SK-N-SH treated with all-trans-retinoic acid at 6 μM for 48 hours (cell line): ENCODE measurements at regions not wholly inside any gene's neighbourhood (a gene's known extent, or its start where the extent isn't known, plus 50 kb on each side); places are given as distances from the start of the nearest gene placed in this dataset.
A peak's percentile ranks its signal among the peaks of the same experiment; 100 is the strongest.

ENCODE experiments used
- ATAC-seq: fragments of 200-7000 bp; cut with Tn5 transposase; 3 replicates; pipeline ENCODE4 v1.9.1; 2020; ENCODE audit warnings: mild to moderate bottlenecking, moderate library complexity
- BACH2 ChIP-seq: fragments of 250-450 bp; sonication (Bioruptor Pico); IDR thresholded peaks from 2 replicates; pipeline ENCODE4 v1.9.0; 2021; ENCODE audit warnings: mild to moderate bottlenecking, borderline replicate concordance
- CSDC2 ChIP-seq: fragments of 250-450 bp; sonication (Bioruptor Pico); IDR thresholded peaks from 2 replicates; pipeline ENCODE4 v1.5.0; 2020; ENCODE audit warnings: mild to moderate bottlenecking, moderate library complexity
- ESRRG ChIP-seq: fragments of 250-450 bp; sonication (Bioruptor Pico); IDR thresholded peaks from 2 replicates; pipeline ENCODE4 v1.6.1; 2021; ENCODE audit warnings: mild to moderate bottlenecking
- GLIS3 ChIP-seq: fragments of 250-450 bp; sonication (Bioruptor Pico); IDR thresholded peaks from 2 replicates; pipeline ENCODE4 v1.5.0; 2020; ENCODE audit warnings: mild to moderate bottlenecking, moderate library complexity
- ISL1 ChIP-seq: fragments of 250-450 bp; sonication (Bioruptor Pico); IDR thresholded peaks from 2 replicates; pipeline ENCODE4 v2.1.2; 2022; ENCODE audit warnings: mild to moderate bottlenecking, moderate library complexity
- OSR1 ChIP-seq: fragments of 250-450 bp; sonication (Bioruptor Pico); IDR thresholded peaks from 2 replicates; pipeline ENCODE4 v1.8.0; 2022; ENCODE audit warnings: moderate library complexity, mild to moderate bottlenecking, inconsistent platforms
- PPARA ChIP-seq: fragments of 250-450 bp; sonication (Bioruptor Pico); IDR thresholded peaks from 2 replicates; pipeline ENCODE4 v1.5.0; 2020; ENCODE audit warnings: mild to moderate bottlenecking, borderline replicate concordance
- RARB ChIP-seq: fragments of 250-450 bp; sonication (Bioruptor Pico); IDR thresholded peaks from 2 replicates; pipeline ENCODE4 v1.8.0; 2021; ENCODE audit warnings: mild to moderate bottlenecking, moderate library complexity
- SNAI2 ChIP-seq: fragments of 250-450 bp; sonication (Bioruptor Pico); IDR thresholded peaks from 2 replicates; pipeline ENCODE4 v1.5.0; 2020; ENCODE audit warnings: mild to moderate bottlenecking, moderate library complexity
- TCF4 ChIP-seq: fragments of 250-450 bp; sonication (Bioruptor Pico); IDR thresholded peaks from 2 replicates; pipeline ENCODE4 v1.8.0; 2021; ENCODE audit warnings: mild to moderate bottlenecking, moderate library complexity, borderline replicate concordance
- TOX ChIP-seq: fragments of 250-450 bp; sonication (Bioruptor Pico); IDR thresholded peaks from 2 replicates; pipeline ENCODE4 v1.8.0; 2021; ENCODE audit warnings: mild to moderate bottlenecking, moderate library complexity, borderline replicate concordance
- ZFP3 ChIP-seq: fragments of 250-450 bp; sonication (Bioruptor Pico); IDR thresholded peaks from 2 replicates; pipeline ENCODE4 v1.5.0; 2020; ENCODE audit warnings: mild to moderate bottlenecking, moderate library complexity
- ZFP30 ChIP-seq: fragments of 450-650 bp; formaldehyde crosslinking; IDR thresholded peaks from 2 replicates; pipeline ENCODE4 v1.5.0; 2022; ENCODE audit warnings: mild to moderate bottlenecking, moderate library complexity
- ZNF70 ChIP-seq: fragments of 450-650 bp; formaldehyde crosslinking; IDR thresholded peaks from 2 replicates; pipeline ENCODE4 v1.5.0; 2020; ENCODE audit warnings: mild to moderate bottlenecking, moderate library complexity
- ZNF8 ChIP-seq: fragments of 450-650 bp; formaldehyde crosslinking; IDR thresholded peaks from 2 replicates; pipeline ENCODE4 v1.5.0; 2020; ENCODE audit warnings: mild to moderate bottlenecking, moderate library complexity
- TF ChIP-seq, protein P1 (sequence below): fragments of 250-450 bp; sonication (Bioruptor Pico); IDR thresholded peaks from 2 replicates; pipeline ENCODE4 v1.5.1; 2021; ENCODE audit warnings: mild to moderate bottlenecking, moderate library complexity
- TF ChIP-seq, protein P2 (sequence below): fragments of 250-450 bp; sonication (Bioruptor Pico); IDR thresholded peaks from 2 replicates; pipeline ENCODE4 v1.8.0; 2021; ENCODE audit warnings: low read depth, mild to moderate bottlenecking, moderate library complexity, borderline replicate concordance
- TF ChIP-seq, protein P3 (sequence below): fragments of 250-450 bp; sonication (Bioruptor Pico); IDR thresholded peaks from 2 replicates; pipeline ENCODE4 v1.5.1; 2020; ENCODE audit warnings: low read depth, mild to moderate bottlenecking, moderate library complexity
- TF ChIP-seq, protein P4 (sequence below): fragments of 250-450 bp; sonication (Bioruptor Pico); IDR thresholded peaks from 2 replicates; pipeline ENCODE4 v1.8.0; 2020; ENCODE audit warnings: mild to moderate bottlenecking, moderate library complexity, borderline replicate concordance

DNA sequence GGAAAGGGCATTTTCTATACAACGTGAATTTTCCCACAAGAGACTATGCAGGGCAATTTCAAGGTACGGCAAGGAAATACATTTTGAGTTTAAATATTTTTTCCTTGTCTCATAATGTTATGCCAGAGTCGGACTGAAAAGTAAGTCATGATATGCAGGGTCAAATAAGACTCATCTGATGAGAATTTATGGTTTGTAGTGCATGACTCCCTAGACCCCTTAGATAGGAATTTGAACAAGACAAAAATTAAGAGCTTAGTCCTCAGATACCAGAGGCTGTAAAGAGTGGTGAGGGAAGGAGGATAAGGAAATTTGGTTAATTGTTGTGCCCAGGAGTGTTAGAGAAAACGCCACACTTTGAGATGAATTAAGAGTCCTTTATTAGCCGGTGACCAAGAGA, 616.6 kb downstream of the XPNPEP1 start (continued):
- TF ChIP-seq, protein P1, sequence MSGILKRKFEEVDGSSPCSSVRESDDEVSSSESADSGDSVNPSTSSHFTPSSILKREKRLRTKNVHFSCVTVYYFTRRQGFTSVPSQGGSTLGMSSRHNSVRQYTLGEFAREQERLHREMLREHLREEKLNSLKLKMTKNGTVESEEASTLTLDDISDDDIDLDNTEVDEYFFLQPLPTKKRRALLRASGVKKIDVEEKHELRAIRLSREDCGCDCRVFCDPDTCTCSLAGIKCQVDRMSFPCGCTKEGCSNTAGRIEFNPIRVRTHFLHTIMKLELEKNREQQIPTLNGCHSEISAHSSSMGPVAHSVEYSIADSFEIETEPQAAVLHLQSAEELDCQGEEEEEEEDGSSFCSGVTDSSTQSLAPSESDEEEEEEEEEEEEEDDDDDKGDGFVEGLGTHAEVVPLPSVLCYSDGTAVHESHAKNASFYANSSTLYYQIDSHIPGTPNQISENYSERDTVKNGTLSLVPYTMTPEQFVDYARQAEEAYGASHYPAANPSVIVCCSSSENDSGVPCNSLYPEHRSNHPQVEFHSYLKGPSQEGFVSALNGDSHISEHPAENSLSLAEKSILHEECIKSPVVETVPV (CRISPR knock-in tag): no peak
- no peak for TF ChIP-seq RARB (CRISPR knock-in tag)

DNA sequence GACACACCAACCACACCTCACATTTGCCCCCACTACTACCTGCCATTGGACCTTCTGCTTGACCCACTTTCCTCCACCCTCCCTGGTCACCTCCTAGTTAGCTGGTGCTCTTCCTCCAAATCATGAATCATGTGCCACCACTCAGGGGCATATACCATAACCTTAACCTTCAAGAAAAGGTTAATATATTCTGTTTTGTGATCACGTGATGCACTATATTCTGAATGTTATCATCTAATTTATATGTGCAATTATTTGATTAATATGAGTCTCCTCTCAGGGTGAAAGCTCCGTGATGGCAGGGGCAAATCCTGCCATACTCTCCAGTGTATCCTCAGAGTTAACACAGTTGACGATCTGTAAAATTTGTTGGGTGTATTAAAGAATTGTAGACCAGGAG, 635.5 kb downstream of the XPNPEP1 start:
- TF ChIP-seq ISL1 (CRISPR knock-in tag) (no peak), TCF4 (no peak), BACH2 (CRISPR knock-in tag) (no peak), PPARA (CRISPR knock-in tag) (no peak), ESRRG (CRISPR knock-in tag) (no peak), TOX (CRISPR knock-in tag) (no peak), CSDC2 (CRISPR knock-in tag) (no peak), OSR1 (CRISPR knock-in tag) (no peak), SNAI2 (CRISPR knock-in tag) (no peak), RARB (CRISPR knock-in tag) (no peak), ZFP30 (CRISPR knock-in tag) (no peak), ZNF8 (no peak), ZNF70 (no peak), GLIS3 (CRISPR knock-in tag) (no peak)
- TF ChIP-seq, protein P1 (CRISPR knock-in tag): no peak
- TF ChIP-seq, protein P2, sequence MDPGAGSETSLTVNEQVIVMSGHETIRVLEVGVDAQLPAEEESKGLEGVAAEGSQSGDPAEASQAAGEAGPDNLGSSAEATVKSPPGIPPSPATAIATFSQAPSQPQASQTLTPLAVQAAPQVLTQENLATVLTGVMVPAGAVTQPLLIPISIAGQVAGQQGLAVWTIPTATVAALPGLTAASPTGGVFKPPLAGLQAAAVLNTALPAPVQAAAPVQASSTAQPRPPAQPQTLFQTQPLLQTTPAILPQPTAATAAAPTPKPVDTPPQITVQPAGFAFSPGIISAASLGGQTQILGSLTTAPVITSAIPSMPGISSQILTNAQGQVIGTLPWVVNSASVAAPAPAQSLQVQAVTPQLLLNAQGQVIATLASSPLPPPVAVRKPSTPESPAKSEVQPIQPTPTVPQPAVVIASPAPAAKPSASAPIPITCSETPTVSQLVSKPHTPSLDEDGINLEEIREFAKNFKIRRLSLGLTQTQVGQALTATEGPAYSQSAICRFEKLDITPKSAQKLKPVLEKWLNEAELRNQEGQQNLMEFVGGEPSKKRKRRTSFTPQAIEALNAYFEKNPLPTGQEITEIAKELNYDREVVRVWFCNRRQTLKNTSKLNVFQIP: no peak
- TF ChIP-seq, protein P3, sequence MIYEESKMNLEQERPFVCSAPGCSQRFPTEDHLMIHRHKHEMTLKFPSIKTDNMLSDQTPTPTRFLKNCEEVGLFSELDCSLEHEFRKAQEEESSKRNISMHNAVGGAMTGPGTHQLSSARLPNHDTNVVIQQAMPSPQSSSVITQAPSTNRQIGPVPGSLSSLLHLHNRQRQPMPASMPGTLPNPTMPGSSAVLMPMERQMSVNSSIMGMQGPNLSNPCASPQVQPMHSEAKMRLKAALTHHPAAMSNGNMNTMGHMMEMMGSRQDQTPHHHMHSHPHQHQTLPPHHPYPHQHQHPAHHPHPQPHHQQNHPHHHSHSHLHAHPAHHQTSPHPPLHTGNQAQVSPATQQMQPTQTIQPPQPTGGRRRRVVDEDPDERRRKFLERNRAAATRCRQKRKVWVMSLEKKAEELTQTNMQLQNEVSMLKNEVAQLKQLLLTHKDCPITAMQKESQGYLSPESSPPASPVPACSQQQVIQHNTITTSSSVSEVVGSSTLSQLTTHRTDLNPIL (CRISPR knock-in tag): no peak
- TF ChIP-seq, all 23 proteins: peak for 0
- ATAC-seq: no peak

DNA sequence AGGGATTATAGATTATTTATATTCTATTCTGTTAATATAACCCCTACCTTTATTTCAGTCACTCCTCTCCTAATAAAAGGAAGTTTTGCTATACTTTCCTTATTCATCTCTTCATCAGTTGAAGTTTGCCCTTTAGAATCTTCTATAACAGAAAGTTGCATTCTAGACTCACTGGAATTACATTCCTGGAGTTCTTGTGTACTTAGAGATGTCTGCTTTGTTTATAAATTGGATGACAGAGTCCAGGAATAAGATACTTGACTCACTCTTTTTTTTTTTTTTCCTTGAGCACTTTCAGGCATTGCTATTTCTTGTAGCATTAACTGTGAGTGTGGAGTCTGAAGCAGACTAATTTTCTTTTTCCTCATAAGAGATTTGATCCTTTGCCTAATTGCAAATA, 640.8 kb downstream of the XPNPEP1 start:
- ATAC-seq: peak; percentile 98
- TF ChIP-seq, protein P3 (CRISPR knock-in tag): 0 out of 2 replicates have a peak, but pooled peaks have one; percentile 39
- TF ChIP-seq ISL1 (CRISPR knock-in tag) (peak; percentile 87), ZFP3 (CRISPR knock-in tag) (no peak), ZNF70 (no peak), TOX (CRISPR knock-in tag) (0 out of 2 replicates have a peak, but pooled peaks have one; percentile 14), ESRRG (CRISPR knock-in tag) (no peak)
- TF ChIP-seq, protein P4, sequence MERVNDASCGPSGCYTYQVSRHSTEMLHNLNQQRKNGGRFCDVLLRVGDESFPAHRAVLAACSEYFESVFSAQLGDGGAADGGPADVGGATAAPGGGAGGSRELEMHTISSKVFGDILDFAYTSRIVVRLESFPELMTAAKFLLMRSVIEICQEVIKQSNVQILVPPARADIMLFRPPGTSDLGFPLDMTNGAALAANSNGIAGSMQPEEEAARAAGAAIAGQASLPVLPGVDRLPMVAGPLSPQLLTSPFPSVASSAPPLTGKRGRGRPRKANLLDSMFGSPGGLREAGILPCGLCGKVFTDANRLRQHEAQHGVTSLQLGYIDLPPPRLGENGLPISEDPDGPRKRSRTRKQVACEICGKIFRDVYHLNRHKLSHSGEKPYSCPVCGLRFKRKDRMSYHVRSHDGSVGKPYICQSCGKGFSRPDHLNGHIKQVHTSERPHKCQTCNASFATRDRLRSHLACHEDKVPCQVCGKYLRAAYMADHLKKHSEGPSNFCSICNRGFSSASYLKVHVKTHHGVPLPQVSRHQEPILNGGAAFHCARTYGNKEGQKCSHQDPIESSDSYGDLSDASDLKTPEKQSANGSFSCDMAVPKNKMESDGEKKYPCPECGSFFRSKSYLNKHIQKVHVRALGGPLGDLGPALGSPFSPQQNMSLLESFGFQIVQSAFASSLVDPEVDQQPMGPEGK (CRISPR knock-in tag): no peak

DNA sequence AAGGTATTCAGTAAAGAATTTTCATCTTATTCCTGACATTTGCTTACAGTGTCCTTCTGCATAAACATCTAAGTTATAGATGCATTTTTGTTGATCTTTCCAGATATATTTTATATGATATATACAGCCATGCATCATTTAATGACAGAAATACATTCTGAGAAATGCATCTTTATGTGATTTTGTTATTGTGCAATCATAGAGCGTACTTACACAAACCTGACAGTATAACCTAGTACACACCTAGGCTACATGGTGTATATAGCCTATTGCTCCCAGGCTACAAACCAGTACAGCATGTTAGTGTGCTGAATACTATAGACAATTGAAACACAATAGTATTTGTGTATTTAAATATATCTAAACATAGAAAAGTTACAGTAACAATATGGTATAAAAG, 642.0 kb downstream of the XPNPEP1 start:
- ATAC-seq: no peak
- TF ChIP-seq CSDC2 (CRISPR knock-in tag) (no peak), TCF4 (no peak)
- TF ChIP-seq, all 23 proteins: peak for 0
